CD4-positive, alpha-beta T cell treated with Interferon gamma for 1 hour (primary cell): ENCODE measurements at regions not wholly inside any gene's neighbourhood (a gene's known extent, or its start where the extent isn't known, plus 50 kb on each side); places are given as distances from the start of the nearest gene placed in this dataset.

ENCODE experiments used
- DNase-seq: peaks from one replicate; pipeline ENCODE4 v3.0.0-alpha.2; 2020

DNA sequence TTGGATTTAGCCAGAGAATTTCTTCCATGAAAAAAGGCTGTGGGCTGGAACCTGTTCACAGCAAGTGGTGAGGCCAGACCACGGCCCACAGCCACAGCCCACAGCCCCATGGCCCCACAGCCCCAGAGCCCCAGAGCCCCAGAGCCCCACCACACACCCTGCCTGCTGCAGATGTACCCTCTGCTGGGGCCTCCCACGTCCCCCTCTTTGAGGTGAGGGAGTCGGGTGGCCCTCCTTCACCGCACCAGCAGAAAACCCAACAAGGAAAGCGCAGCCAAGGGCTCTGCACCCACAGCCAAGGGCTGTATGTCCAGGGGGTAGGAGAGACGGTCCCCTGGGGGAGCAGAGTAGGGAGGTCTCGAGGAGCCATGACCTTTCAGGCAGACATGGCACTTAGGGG lies 327.5 kb upstream of the DIO3 start:
- no peak for DNase-seq

DNA sequence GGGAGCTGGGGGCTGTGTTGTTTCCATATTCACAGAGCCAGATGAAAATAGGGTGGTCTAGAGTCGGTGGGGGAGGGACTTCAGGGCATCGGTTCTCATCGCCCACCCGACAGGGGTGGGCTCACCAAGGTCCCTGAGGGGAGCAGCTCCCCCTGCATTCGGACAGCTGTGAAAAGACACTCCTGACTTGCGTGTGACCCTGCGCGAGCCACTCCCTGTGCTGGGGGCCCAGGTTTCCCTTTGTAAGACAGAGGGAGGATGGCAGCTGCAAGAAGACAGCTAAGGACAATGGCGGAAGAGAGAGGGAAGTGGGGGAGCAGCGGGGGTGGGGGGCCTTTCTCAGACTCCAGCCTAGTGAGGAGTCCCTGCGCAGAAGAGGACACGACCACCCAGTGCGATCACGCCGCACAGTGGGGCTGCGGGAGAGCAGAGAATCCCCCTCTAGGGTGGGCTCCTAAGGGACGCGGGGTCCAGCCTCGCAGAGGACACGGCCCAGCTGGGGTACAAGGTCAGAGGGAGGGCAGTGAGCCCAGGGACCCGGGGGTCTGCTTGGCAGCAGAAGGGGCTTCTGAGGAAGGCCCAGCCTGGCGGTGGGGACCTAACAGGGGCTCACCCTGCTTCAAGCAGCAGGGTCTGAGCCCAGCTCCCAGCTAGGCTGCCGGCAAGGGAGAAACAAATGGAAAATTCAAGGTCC lies 326.9 kb upstream of the DIO3 start:
- no peak for DNase-seq

DNA sequence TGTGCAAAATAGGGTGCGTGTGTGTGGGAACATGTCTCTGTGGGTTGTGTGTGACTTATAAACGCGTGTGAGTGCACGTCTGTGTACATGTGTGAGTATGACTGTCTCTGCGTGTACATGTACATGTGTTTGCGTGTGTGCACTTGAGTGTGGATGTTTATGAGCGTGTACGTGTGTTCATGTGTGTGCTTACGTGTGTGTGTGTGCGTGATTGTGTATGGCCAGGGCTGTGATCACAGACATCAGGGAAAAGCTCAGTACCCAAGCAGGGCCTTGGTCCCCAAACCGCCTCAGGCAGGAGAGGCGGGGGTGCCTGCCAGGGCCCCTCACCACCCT lies 326.3 kb upstream of the DIO3 start:
- no peak for DNase-seq

DNA sequence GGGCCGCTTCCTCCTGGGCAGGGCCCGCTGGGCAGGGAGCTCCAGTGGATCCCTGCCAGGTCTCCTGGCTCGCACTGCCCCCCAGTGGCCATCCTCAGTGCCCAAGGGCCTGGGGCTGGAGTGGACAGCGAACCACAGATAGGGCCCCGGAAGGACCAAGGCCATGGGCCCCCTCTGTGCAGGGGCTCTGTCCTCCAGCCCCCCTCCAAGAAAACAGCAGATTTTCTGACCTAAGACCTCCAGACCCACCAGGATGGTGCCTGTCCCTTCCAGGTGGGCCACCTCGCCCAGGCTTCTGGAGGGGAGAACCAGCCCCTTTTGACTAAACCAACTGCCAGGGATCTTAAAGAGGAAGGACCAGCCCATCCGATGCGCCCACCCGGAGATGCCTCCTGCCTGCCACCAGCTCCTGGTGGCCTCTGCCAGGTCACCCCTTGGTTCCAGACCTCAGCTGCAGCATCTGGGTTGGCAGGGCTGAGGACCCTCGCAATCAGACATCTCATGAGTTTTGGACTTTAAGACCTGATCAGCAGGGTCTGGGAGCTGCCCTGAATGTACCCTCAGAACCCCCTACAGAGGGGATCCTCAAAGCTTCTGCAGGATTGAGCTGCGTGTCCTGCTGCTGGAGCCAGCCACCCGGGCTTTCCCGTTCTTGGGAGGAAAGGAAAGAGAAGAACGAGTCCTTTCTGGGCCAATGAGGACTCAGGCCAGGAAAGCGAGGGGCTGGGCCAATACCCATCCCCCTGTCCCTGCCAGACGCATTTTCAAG lies 325.8 kb upstream of the DIO3 start:
- DNase-seq = peak; percentile 17

DNA sequence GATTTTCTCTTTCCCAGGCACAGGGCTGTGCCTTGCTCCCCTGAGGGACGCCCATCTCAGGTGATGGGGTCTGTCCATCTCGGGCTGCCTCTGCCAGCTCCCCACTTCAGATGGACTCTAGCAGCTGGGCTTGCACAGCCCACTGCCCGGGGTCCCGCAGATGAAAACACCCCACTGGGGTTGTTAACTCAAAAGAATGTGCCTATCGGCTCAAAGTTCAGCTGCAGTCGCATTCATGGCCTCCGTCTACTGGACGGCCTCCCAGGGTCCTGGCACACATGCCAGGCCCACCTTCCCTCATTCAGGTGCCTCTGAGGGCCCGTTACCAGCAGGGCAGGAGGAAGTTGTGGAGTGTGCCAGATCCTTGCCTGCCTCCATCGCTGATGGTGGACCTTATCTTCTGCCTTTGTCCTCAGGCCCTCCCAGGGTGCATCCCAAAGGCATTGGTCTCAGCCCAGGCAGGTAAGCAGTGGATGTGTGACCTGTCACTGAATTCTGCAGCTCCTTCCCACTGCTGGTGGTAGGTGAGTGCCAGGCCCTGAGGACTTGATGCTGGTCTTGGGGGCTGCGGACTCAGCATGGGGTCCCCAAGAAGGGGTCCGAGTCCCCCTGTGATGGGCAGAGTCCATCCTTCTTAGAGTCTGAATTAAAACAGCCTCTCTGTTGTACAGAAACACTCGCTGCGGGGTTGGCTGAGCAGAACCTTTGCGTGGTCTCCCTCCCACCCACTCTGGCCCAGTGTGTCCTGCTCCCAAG lies 324.6 kb upstream of the DIO3 start:
- no peak for DNase-seq

DNA sequence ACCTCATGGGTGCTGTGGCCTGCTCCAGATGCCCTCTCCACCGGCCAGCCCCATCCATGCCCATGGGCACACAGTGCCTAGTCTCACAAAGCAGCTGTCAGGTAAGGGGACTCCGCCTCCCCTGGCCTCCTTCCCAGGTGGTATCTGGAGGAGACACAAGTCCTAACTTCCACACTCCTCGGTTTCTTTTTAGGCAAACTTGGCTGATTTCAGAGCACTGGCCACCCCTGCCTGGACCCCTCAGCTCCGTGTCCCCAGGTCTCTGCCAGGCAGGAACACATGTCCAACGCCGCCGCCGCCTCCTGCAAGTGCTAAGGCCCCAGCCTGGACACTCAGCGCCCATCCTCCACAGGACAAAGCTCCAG lies 324.1 kb upstream of the DIO3 start:
- DNase-seq = no peak

DNA sequence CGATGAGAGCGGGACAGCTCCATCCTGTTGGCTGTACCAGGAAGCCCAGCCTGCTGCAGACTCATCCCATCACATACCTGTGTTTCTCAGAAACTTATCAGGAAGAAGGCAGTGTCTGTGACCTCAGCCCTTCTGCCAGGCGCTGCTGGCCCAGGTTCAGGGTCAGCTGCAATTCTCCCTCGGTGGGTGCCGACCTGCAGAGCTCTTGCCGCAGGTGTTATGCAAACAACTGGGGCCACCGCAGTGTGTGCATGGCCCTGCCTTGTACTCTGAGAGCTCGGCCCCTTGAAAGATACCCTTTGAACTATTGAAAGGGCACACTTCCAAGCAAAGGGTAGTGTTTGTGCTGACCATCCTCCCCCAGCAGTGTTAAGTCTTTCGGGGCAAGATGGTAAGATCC lies 322.2 kb upstream of the DIO3 start:
- DNase-seq = no peak

DNA sequence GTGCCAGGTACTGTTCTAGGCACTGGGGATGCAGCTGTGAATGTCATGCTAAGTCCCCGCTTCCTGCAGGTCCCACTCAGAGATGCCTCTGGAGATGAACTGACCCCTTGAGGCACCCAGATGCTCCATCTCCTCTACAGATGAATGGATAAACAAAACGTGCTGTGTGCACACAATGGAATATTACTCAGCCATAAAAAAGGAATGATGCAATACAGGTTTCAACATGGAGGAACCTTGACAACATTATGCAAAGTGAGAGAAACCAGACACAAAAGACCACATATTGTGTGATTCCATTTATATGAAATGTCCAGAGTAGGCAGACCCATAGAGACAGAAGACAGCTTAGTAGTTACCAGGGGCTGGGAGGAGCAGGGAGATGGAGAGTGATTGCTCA lies 320.1 kb upstream of the DIO3 start:
- no peak for DNase-seq

DNA sequence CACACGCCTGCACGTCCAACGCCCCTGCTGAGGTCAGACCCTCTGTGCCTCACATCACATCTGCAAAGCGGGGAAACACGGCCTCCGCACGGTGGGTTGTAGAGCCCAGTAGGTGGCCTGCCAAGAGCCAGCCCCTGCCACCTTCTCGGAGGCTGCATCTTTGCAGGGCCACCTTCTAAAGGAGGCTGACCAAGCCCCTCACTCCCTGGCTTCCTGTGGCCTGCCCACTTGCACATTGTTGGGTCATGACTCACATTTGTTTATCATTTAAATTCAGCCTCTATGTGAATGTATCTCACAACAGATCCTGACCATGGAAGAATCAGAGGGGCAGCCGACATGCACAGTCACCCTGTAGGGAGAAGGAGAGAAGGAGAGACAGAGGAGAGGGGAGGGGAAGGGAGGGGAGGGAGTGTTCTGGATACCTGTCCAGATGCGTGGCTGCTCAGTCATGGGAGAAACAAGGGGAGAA lies 319.5 kb upstream of the DIO3 start:
- no peak for DNase-seq

DNA sequence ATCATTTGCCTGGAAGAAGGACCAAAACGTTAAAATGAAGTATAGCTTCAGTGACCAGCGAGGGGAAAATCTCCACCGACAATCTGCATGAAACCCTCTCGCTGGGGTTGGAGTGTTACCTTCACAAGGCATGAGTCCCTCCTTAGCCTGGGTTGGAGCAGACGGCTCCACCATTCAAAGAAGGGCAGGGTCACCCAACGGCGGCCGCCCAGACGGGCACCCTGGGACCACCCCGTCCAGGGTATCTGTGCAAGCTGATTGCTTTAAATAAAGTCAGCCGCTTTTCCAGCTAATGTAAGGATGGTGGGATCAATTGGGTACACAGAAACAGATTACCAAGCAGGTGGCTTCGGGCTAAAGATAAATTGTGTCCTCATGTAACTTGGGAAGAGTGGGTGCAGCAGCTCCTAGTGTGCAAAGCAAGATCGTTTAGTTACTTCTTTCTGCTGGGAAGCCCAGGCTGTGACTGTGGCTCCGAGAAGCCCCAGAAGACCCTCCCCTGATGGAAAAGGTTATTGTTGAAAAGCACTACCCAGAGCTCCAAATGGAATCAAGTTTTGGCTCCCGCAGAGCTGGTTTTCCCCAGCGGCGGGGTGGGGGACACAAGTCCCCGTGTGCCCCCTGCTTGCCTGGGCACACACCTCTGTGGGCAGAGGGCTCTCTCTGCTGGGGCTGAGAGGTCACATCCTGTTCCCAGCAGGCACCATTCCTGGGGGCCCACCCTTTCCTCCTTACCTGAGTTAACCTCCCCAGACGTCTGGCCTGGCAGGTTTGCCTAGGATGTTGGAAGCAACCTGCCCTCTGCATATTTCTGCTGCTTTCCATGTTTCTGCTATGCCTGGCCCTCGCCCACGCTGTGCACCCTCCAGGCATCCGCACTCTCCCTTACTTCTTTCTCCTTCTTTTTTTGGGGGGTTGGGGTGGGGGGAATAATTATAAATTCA lies 318.6 kb upstream of the DIO3 start:
- DNase-seq = no peak

DNA sequence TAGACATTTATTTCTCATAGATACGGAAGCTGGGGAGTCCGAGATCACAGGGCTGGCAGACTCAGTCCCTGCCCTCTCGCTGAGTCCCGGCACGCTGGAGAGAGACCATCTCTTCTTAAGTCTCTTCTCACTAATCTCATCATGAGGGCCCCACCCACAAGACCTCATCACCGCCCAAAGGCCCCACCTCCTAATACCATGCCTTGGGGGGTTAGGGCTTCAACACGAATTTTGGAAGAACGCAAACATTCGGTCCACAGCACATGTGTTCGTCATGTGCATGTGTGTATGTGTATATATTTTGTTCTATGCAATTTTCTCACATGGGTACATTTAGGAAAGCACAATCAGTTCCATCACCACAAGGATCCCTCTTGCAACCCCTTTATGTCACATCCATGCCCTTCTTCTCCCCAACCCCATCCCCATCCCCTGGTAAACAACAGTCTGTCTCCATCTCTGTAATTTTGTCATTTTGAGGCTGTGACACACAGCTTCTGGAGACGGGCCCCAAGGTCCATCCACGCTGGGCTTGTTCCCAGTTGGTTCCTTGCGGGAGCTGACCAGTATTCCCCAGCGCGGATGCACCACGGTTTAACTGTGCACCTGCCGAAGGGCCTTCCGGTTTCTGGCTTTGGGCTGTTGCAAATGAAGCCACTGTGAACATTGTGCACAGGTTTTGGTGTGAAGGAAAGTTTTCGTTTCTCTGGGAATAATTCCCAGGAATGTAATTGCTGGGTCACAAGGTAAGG lies 317.5 kb upstream of the DIO3 start:
- no peak for DNase-seq

DNA sequence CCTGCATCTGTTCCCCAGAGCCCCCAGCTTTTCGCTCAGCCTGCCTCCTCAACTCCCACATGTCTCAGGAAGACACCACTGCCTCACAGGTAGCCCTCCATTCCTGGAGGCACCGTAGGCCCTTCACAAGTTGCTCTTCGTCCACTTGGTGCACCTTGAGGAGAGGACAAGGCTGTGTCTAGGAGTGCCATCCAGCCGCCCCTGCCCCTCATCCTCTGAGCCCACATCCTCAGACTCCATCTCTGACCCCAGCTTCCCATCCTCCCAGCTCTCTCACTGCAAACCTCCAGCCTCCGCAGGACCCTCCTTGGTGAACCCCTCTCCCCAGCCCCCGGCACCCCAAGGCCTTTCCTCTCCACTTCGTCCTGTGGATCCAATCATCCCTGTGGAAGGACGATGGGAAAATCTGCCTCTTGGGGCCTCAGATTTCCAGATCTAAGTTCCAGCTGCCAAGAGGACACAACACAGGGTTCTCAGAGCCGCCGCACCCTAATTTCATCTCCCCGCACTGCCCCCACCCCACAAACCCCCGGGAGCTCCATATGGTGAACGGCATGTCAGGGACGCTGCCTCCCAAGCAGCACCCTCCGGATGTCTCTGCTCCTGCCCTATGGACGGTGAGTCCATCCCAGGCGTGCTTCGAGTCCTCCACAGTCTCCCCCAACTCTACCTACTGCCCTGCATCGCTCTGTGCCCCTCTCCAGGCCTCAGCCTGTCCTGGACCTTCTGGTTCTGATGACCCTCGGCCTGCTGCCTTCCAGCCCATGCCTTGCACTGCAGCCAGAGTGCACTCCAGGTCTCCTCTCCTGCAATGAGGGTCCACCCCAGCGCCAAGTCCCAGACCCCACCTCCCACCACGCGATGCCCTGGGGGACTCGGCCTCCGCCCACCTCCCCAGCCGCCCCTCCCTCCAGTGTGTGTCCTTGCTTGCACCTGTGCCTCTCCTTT lies 314.1 kb upstream of the DIO3 start:
- DNase-seq = no peak

DNA sequence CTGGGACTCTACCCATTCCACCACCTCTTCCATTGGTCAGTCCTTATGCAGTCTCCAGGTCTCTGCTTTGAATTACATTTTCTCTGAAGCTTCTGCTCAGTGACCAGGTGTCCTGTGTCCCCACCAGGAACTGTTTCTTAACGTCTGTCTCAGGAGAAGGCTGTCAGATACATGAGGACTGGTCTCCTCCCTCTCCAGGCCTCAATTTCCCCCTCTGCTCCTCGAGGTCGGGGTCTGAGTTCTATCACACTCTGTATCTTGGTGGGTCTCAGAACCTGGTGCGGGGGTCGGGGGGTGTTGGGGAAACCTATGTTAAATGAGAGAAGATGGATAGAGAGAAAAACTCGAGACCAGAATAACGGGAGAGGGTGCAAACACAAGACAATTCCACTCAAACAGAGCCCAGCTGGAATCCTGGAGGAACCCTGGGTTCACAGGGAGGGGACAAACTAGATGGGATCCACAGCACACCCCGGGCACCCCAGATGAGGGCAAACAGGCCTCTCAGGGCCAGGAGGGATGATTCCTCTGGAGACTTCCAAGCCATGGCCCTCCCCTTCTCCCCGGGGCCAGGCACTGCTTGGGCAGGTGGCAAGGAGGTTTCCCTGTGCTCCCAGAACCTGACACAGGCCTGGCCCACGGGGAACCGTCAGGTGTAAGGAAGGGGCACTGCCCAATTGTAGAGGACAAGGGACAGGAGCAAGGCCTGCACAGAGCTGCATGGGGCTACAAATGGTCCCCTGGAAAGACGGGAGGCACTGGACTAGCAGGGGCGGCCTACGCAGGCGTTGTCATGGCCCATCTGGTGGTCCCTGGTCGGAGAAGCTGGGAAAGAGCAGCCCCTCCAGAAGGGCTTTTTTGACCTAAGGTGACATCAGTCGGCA lies 313.2 kb upstream of the DIO3 start:
- DNase-seq = no peak

DNA sequence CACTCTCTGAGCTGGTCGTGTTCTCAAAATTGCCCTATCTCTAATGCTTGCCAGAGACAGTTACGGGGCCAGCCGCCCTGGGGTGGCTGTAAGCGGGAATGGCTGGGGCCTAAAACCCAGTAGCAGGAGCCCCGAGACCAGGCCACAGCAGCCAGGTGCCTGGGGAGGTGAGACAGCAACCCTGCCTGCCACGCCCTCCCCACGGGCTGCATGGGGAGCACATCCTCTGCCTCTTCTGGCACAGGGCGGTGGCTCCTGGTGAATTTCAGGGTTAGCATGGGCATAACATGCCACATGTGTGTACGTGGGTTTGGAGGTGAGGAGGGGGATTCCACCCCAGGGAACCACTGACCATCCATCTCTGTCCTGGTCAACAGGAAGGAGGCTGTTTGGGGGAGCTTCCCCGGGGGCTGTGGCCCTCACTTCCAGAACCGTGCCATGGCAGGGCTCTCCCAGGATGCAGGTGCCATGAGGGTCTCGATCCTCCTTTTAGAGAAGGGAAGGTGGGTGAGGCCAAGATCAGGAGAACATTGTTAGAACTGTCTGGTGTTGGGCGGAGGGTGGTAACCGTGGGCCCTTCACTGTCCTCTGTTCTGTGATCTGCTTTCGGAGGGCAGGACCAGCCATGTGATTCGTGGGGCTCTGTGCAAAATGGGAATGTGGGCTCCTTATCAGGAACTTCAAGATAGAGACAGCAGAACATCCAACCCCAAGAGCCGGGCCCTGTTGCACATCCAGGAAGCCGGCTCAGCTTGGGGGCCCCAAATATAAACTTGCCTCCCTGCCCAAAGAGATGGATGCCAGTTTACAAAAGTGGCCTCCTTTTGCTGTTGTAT lies 312.2 kb upstream of the DIO3 start:
- DNase-seq = no peak

DNA sequence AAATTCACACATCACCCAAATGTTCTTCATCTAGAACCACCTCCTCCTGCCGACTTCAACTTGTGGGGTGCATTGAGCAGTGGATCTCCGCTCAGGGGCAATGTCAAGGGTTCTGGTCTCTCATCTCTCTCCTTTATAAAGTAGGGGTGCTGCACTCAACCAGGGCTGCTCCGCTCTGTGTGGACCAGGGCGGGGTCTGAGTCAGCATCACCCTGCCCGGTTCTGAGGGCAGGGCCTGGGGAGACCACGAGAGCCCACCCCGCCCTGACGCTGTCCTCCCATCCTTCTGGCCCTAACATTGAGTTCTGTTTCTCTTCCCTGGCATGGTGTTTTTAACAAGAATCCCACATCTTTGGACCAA lies 311.6 kb upstream of the DIO3 start:
- no peak for DNase-seq

DNA sequence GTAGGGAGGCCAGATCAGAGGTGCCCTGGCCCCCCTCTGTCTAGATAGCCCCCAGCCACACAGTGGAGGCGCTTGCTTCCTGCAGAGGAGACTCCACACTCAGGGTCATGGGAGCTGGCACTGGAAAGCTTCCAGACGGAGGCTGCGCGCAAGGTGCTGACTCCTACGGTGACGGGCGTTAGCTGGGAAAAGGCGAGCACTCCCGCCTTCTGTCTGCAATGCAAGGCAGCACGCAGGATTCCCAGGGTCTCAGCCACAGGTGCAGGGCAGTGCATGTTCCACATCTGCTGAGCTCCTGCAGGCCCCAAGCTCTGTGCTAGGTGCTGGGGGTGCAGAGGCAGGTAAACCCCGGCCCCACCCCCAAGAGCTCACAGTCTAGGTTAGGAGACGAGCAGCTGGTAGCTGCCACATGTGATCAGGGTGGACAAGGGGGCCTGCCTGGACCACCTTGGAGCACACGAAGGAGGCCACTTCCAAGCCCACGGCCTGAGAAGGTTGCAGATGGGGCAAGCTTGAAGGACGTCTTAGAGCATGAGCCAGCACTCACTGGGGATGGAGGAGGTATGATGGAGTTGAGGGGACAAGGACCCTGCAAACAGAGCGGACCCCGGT lies 310.9 kb upstream of the DIO3 start:
- DNase-seq = no peak

DNA sequence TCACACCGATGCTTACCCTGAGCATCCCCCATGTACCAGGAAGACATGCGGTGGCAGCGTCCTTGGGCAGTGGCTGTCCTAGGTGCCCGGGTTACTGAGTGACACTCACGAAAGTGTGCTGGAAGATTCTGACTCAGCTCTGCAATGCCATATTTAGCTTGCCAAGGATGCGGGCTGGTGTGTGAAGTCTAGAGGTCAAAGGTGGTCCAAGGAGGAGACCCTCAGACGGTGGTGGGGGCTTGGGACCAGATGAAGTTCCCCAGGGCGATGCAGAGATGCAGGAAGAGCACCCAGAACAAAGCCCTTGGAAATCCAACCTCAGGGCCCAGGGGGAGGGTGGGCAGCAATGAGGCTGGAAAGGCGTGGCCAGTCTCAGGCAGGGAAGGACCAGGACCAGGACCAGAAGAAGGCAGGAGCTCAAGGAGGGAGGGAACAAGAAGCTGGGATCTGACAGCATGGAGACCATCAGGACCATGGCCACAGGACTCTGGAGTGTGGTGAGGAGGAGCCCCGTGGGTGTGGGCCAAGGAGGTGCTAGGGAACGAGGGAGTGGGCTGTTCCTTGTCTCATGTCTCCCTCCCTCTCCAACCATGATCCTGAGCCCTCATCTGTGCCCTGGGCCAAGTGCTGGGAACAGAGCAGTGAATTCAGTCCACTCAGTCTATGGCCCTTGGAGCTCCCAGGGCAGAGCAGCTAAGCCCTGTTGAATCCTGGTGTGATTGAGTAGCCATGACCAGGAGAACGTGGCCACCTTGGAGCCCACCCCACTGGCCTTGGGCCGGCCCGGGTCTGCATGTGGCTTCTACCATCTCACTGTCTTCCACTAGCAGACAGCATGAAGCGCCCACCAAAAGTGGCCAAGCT lies 310.1 kb upstream of the DIO3 start:
- no peak for DNase-seq
